ENCODE measurements at regions not wholly inside any gene's neighbourhood (a gene's known extent, or its start where the extent isn't known, plus 50 kb on each side); places are given as distances from the start of the nearest gene placed in this dataset.
"Not testable (repeated sequence)": the region's sequence is repeated elsewhere in the genome, so short reads cannot be mapped to it uniquely, and the experiment has no call there.

DNA sequence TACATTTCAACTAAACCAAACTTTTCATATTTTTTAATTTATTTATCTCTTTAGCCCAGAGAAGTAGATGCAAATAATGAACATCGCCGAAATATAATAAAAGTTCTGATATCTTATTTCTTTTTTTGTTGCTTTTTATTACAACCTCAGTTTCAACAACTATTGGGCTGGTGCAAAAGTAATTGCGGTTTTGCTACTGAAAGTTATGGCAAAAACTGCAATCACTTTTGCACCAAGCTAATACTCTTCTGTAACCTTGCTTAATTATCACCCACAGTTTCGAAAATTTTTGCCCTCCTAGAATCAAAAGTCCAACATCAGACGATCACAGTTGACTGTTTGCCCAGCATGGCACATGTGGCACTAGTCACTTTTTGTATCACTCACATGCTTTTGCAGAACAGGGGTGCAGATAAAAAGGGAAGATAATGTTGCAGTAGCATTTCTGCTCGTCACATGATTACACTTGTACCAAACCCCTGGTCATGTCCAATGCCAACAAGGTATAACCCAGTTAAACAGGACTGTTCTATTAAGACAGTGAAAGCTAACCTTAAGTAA is 242.4 kb upstream of the GALNT5 start:
- Mint-ChIP-seq H3K9me3 (no peaks in the 10 kb centered on the region), H3K36me3 (ENCODE audit: low read depth) (no peaks in the 10 kb centered on the region)

GRCh38 chr2:157023264-157023663 is 234.2 kb upstream of the GALNT5 start:
- DNase-seq; H3K27ac Mint-ChIP-seq; H3K27me3 Mint-ChIP-seq (ENCODE audit: insufficient read depth); H3K4me3 Mint-ChIP-seq; H3K9me3 Mint-ChIP-seq; H3K36me3 Mint-ChIP-seq (ENCODE audit: low read depth): not testable (repeated sequence)
- peaks cover 22% of the 10 kb centered on the region for H3K4me1 Mint-ChIP-seq (ENCODE audit: low read depth)

More for the DNA sequence above, 242.4 kb upstream of the GALNT5 start:
- Mint-ChIP-seq H3K4me1 (ENCODE audit: low read depth) (peaks cover 11% of the 10 kb centered on the region), H3K27me3 (ENCODE audit: insufficient read depth) (no peaks in the 10 kb centered on the region), H3K27ac (no peak overlapping the region), H3K4me3 (no peak overlapping the region)
- DNase-seq, result no peak
- no peak for TF ChIP-seq CTCF (IDR thresholded peaks at IDR 0.05)

DNA sequence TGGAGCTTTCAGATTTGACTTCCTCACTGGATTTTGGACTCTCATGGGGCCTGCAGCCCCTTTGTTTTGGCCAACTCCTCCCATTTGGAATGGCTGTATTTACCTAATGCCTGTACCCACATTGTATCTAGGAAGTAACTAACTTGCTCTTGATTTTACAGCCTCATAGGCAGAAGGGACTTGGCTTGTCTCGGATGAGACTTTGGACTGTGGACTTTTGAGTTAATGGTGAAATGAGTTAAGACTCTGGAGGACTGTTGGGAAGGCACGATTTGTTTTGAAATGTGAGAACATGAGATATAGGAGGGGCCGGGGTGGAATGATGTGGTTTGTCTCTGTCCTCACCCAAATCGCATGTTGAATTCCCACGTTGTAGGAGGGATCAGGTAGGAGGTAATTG is 233.4 kb upstream of the GALNT5 start:
- no peaks in the 10 kb centered on the region for H3K27me3 Mint-ChIP-seq (ENCODE audit: insufficient read depth)
- DNase-seq, result no peak
- peaks cover 20% of the 10 kb centered on the region for H3K4me1 Mint-ChIP-seq (ENCODE audit: low read depth)
- H3K4me3 Mint-ChIP-seq, result no peak overlapping the region
- H3K36me3 Mint-ChIP-seq (ENCODE audit: low read depth), result peaks cover 9% of the 10 kb centered on the region
- no peak overlapping the region for H3K27ac Mint-ChIP-seq
- H3K9me3 Mint-ChIP-seq, result no peaks in the 10 kb centered on the region
- no peak for TF ChIP-seq CTCF (IDR thresholded peaks at IDR 0.05)

GRCh38 chr2:157032017-157032416 is 225.5 kb upstream of the GALNT5 start:
- Mint-ChIP-seq H3K4me3 (peak overlapping the region; percentile 54), H3K36me3 (ENCODE audit: low read depth) (no peaks in the 10 kb centered on the region), H3K9me3 (no peaks in the 10 kb centered on the region), H3K4me1 (ENCODE audit: low read depth) (peaks cover 67% of the 10 kb centered on the region), H3K27ac (peak overlapping the region; percentile 81), H3K27me3 (ENCODE audit: insufficient read depth) (no peaks in the 10 kb centered on the region)
- no peak for TF ChIP-seq CTCF (IDR thresholded peaks at IDR 0.05)
- DNase-seq, result peak; percentile 93

DNA sequence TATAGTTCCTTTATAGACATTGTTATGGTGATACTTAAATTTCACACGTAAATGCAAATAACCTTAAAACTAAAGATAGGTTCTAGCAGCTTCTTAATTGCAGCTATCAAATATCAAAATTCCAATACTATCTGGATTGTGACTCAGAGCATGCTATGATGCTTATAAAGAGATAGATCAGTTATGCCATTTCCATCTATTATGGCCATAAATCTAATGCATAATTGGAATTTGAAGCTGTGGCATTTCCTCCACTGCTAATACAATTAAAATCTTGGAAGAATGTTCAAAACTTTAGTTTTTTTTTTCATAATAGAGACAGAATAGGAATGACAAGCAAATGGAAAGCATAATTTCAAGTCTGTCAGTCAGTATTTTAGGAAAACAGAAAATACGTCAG is 220.8 kb upstream of the GALNT5 start:
- TF ChIP-seq CTCF (IDR thresholded peaks at IDR 0.05), result no peak
- Mint-ChIP-seq H3K27ac (no peak overlapping the region), H3K4me3 (no peak overlapping the region), H3K27me3 (ENCODE audit: insufficient read depth) (no peaks in the 10 kb centered on the region; the same call in 1 of the 2 replicates), H3K4me1 (ENCODE audit: low read depth) (peaks cover 66% of the 10 kb centered on the region), H3K36me3 (ENCODE audit: low read depth) (no peaks in the 10 kb centered on the region), H3K9me3 (no peaks in the 10 kb centered on the region)
- no peak for DNase-seq

DNA sequence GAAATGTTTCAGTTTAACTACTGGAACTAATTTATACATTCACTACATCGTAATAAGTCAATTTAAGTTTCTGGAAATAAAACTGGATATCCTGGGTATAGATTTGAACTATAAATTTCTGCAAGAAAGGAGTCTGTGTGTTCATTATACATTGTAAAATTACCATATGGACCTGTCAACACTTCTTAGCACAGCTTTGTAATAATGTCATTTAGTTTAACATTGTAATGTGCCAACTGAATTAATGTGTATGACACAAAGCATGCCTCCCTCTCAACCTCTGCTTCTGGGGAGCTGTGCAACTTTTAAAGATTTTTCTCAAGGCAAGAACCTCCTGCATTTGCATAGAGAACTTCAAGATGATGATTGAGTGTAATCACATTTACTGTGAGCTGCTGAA is 213.7 kb upstream of the GALNT5 start:
- peaks cover 5% of the 10 kb centered on the region for H3K4me1 Mint-ChIP-seq (ENCODE audit: low read depth)
- no peak for TF ChIP-seq CTCF (IDR thresholded peaks at IDR 0.05)
- no peaks in the 10 kb centered on the region for H3K36me3 Mint-ChIP-seq (ENCODE audit: low read depth)
- H3K9me3 Mint-ChIP-seq, result no peaks in the 10 kb centered on the region
- no peaks in the 10 kb centered on the region; the same call in 1 of the 2 replicates for H3K27me3 Mint-ChIP-seq (ENCODE audit: insufficient read depth)
- no peak overlapping the region for H3K27ac Mint-ChIP-seq
- DNase-seq, result no peak
- H3K4me3 Mint-ChIP-seq, result no peak overlapping the region
